GM23338 (cell line): ENCODE measurements at regions not wholly inside any gene's neighbourhood (a gene's known extent, or its start where the extent isn't known, plus 50 kb on each side); places are given as distances from the start of the nearest gene placed in this dataset.

Source experiments
- ATAC-seq: fragments of 200-7000 bp; cut with Tn5 transposase; 3 replicates; pipeline ENCODE4 v1.9.1; 2020
- DNase-seq: peaks from one replicate; pipeline ENCODE4 v3.0.0-alpha.2; 2015; ENCODE audit warnings: low spot score
- H2AFZ ChIP-seq: fragments of 200-600 bp; sonication (generic); 2 replicates; pipeline ENCODE4 v1.8.0; 2016; ENCODE audit warnings: antibody characterized with exemption, mild to moderate bottlenecking, moderate library complexity
- H3F3A ChIP-seq: fragments of 200-600 bp; sonication (generic); replicated peaks from 2 replicates; pipeline ENCODE4 v1.8.0; 2017; ENCODE audit warnings: antibody characterized with exemption, mixed run types, low read depth
- H3K27ac ChIP-seq: fragments of 200-600 bp; sonication (generic); 2 replicates; pipeline ENCODE4 v1.6.1; 2016; ENCODE audit warnings: low read depth
- H3K27me3 ChIP-seq: fragments of 200-600 bp; sonication (generic); 2 replicates; pipeline ENCODE4 v1.8.0; 2016; ENCODE audit warnings: mild to moderate bottlenecking, mixed run types, moderate library complexity; ENCODE audit not compliant: insufficient read depth
- H3K36me3 ChIP-seq: fragments of 200-600 bp; sonication (generic); 2 replicates; pipeline ENCODE4 v1.8.0; 2016; ENCODE audit warnings: mild to moderate bottlenecking; ENCODE audit not compliant: insufficient read depth
- H3K4me1 ChIP-seq: fragments of 200-600 bp; sonication (generic); 2 replicates; pipeline ENCODE4 v1.8.0; 2016; ENCODE audit warnings: mild to moderate bottlenecking, moderate library complexity; ENCODE audit not compliant: insufficient read depth
- H3K4me2 ChIP-seq: fragments of 200-600 bp; sonication (generic); 2 replicates; pipeline ENCODE4 v1.7.1; 2017; ENCODE audit warnings: mixed run types
- H3K4me3 ChIP-seq: fragments of 200-600 bp; sonication (generic); 2 replicates; pipeline ENCODE4 v1.6.1; 2016; ENCODE audit warnings: mixed run types
- H3K79me2 ChIP-seq: fragments of 200-600 bp; sonication (generic); replicated peaks from 2 replicates; pipeline ENCODE4 v1.8.0; 2017; ENCODE audit warnings: mild to moderate bottlenecking; ENCODE audit not compliant: insufficient read depth
- H3K9me2 ChIP-seq: fragments of 200-600 bp; sonication (generic); 2 replicates; pipeline ENCODE4 v1.8.0; 2017; ENCODE audit not compliant: insufficient read depth
- H4K20me1 ChIP-seq: fragments of 200-600 bp; sonication (generic); replicated peaks from 2 replicates; pipeline ENCODE4 v1.8.0; 2017; ENCODE audit warnings: mild to moderate bottlenecking; ENCODE audit not compliant: insufficient read depth
- H3K27ac Mint-ChIP-seq: 2 replicates; pipeline ENCODE4 v1.8.0; 2020; ENCODE audit warnings: inconsistent platforms, mild to moderate bottlenecking, moderate library complexity, mixed read lengths
- H3K27me3 Mint-ChIP-seq: 3 replicates; pipeline ENCODE4 v1.8.0; 2022; ENCODE audit warnings: low read depth, mild to moderate bottlenecking, moderate library complexity, mixed read lengths, inconsistent platforms; ENCODE audit not compliant: insufficient read depth, poor library complexity
- H3K36me3 Mint-ChIP-seq: 3 replicates; pipeline ENCODE4 v1.8.0; 2021; ENCODE audit warnings: low read depth, mild to moderate bottlenecking, inconsistent platforms, moderate library complexity, mixed read lengths
- H3K4me1 Mint-ChIP-seq: 3 replicates; pipeline ENCODE4 v1.8.0; 2020; ENCODE audit warnings: mild to moderate bottlenecking, inconsistent platforms, mixed read lengths
- H3K4me3 Mint-ChIP-seq: 3 replicates; pipeline ENCODE4 v1.8.0; 2021; ENCODE audit warnings: moderate library complexity, mild to moderate bottlenecking, inconsistent platforms, mixed read lengths
- H3K9me3 Mint-ChIP-seq: 3 replicates; pipeline ENCODE4 v1.8.0; 2020; ENCODE audit warnings: moderate library complexity, mild to moderate bottlenecking, inconsistent platforms, mixed read lengths
- CREB1 ChIP-seq: fragments of 250-450 bp; sonication (Bioruptor Pico); IDR thresholded peaks from 2 replicates; pipeline ENCODE4 v1.5.0; 2020; ENCODE audit warnings: low read depth, mild to moderate bottlenecking, moderate library complexity
- EZH2 ChIP-seq: fragments of 200-600 bp; sonication (generic); IDR thresholded peaks from one replicate; pipeline ENCODE4 v1.8.0; 2017; ENCODE audit warnings: antibody characterized with exemption, mild to moderate bottlenecking, low read depth; ENCODE audit not compliant: unreplicated experiment
- EZH2phosphoT487 ChIP-seq: fragments of 200-600 bp; sonication (generic); IDR thresholded peaks from one replicate; pipeline ENCODE4 v1.8.1; 2018; ENCODE audit warnings: antibody characterized with exemption; ENCODE audit not compliant: unreplicated experiment
- JUNB ChIP-seq: IDR thresholded peaks from one replicate; pipeline ENCODE4 v1.6.1; 2016; ENCODE audit warnings: antibody characterized with exemption; ENCODE audit not compliant: unreplicated experiment
- NANOG ChIP-seq: IDR thresholded peaks from 2 replicates; pipeline ENCODE4 v1.6.1; 2016; ENCODE audit warnings: antibody characterized with exemption, borderline replicate concordance
- POLR2AphosphoS5 ChIP-seq: IDR thresholded peaks from 2 replicates; pipeline ENCODE4 v1.6.1; 2016; ENCODE audit warnings: antibody characterized with exemption, low read depth
- STAT1 ChIP-seq: IDR thresholded peaks from one replicate; pipeline ENCODE4 v1.6.1; 2016; ENCODE audit warnings: antibody characterized with exemption; ENCODE audit not compliant: unreplicated experiment
- ZNF114 ChIP-seq: fragments of 250-450 bp; sonication (Bioruptor Pico); IDR thresholded peaks from 2 replicates; pipeline ENCODE4 v1.5.0; 2020; ENCODE audit warnings: mild to moderate bottlenecking, moderate library complexity
- ZNF331 ChIP-seq: fragments of 250-450 bp; sonication (Bioruptor Pico); IDR thresholded peaks from 2 replicates; pipeline ENCODE4 v1.5.0; 2020; ENCODE audit warnings: low read depth, mild to moderate bottlenecking, moderate library complexity
- TF ChIP-seq, protein P1 (sequence below): fragments of 250-450 bp; sonication (Bioruptor Pico); IDR thresholded peaks from 2 replicates; pipeline ENCODE4 v1.5.0; 2020; ENCODE audit warnings: mild to moderate bottlenecking, moderate library complexity
- TF ChIP-seq, protein P2 (sequence below), 2 experiments: fragments of 200-600 bp in 1 of 2; sonication (generic) in 1 of 2; conservative IDR thresholded peaks; 2 replicates each; pipeline versions ENCODE4 v1.5.1 to v1.6.1; 2016 to 2017; ENCODE audit warnings: antibody characterized with exemption in 2 of 2, low read depth in 2 of 2, mild to moderate bottlenecking in 2 of 2, moderate library complexity in 1 of 2
- TF ChIP-seq, protein P3 (sequence below): IDR thresholded peaks from 2 replicates; pipeline ENCODE4 v1.6.1; 2016; ENCODE audit warnings: antibody characterized with exemption
- TF ChIP-seq, protein P4 (sequence below): IDR thresholded peaks from one replicate; pipeline ENCODE4 v1.6.1; 2018; ENCODE audit warnings: antibody characterized with exemption; ENCODE audit not compliant: unreplicated experiment

DNA sequence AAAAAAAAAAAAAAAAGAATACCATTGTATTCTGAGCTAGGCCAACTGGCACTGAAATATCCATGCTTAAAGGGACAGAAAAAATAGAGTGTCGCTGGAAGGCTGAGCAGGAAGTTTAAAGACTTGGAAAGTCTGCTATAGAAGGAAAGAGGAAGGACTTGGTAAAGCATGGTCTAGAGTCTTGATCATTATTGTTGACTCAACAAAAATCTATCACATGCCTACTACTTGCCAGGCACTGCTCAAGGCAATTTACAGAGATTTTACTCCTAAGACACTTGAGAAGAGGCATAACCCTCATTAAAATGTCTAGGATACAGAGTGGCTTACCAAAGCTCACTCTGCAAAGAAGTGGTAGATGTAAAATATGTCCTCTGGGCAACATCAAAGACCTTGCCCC lies 324.0 kb upstream of the DAB1 start:
- Histone ChIP-seq H2AFZ (no peak overlapping the region), H4K20me1 (no peaks in the 10 kb centered on the region)
- peaks cover 21% of the 10 kb centered on the region for H3K4me1 Mint-ChIP-seq

More for the DNA sequence above, 324.0 kb upstream of the DAB1 start:
- Mint-ChIP-seq H3K9me3 (no peaks in the 10 kb centered on the region), H3K4me3 (no peak overlapping the region), H3K27me3 (no peaks in the 10 kb centered on the region), H3K27ac (no peak overlapping the region), H3K36me3 (no peaks in the 10 kb centered on the region)
- Histone ChIP-seq H3K27me3 (no peaks in the 10 kb centered on the region), H3K36me3 (no peaks in the 10 kb centered on the region), H3K4me2 (no peak overlapping the region), H3K9me2 (no peaks in the 10 kb centered on the region), H3K79me2 (no peaks in the 10 kb centered on the region), H3K4me3 (no peak overlapping the region), H3F3A (no peaks in the 10 kb centered on the region), H3K27ac (no peak overlapping the region), H3K4me1 (peaks cover 9% of the 10 kb centered on the region; the same call in 1 of the 2 replicates)
- DNase-seq (no peak), ATAC-seq (no peak)
- no peak for TF ChIP-seq NANOG
- TF ChIP-seq STAT1: no peak
- TF ChIP-seq EZH2phosphoT487: no peak
- no peak for TF ChIP-seq EZH2
- TF ChIP-seq, protein P1, sequence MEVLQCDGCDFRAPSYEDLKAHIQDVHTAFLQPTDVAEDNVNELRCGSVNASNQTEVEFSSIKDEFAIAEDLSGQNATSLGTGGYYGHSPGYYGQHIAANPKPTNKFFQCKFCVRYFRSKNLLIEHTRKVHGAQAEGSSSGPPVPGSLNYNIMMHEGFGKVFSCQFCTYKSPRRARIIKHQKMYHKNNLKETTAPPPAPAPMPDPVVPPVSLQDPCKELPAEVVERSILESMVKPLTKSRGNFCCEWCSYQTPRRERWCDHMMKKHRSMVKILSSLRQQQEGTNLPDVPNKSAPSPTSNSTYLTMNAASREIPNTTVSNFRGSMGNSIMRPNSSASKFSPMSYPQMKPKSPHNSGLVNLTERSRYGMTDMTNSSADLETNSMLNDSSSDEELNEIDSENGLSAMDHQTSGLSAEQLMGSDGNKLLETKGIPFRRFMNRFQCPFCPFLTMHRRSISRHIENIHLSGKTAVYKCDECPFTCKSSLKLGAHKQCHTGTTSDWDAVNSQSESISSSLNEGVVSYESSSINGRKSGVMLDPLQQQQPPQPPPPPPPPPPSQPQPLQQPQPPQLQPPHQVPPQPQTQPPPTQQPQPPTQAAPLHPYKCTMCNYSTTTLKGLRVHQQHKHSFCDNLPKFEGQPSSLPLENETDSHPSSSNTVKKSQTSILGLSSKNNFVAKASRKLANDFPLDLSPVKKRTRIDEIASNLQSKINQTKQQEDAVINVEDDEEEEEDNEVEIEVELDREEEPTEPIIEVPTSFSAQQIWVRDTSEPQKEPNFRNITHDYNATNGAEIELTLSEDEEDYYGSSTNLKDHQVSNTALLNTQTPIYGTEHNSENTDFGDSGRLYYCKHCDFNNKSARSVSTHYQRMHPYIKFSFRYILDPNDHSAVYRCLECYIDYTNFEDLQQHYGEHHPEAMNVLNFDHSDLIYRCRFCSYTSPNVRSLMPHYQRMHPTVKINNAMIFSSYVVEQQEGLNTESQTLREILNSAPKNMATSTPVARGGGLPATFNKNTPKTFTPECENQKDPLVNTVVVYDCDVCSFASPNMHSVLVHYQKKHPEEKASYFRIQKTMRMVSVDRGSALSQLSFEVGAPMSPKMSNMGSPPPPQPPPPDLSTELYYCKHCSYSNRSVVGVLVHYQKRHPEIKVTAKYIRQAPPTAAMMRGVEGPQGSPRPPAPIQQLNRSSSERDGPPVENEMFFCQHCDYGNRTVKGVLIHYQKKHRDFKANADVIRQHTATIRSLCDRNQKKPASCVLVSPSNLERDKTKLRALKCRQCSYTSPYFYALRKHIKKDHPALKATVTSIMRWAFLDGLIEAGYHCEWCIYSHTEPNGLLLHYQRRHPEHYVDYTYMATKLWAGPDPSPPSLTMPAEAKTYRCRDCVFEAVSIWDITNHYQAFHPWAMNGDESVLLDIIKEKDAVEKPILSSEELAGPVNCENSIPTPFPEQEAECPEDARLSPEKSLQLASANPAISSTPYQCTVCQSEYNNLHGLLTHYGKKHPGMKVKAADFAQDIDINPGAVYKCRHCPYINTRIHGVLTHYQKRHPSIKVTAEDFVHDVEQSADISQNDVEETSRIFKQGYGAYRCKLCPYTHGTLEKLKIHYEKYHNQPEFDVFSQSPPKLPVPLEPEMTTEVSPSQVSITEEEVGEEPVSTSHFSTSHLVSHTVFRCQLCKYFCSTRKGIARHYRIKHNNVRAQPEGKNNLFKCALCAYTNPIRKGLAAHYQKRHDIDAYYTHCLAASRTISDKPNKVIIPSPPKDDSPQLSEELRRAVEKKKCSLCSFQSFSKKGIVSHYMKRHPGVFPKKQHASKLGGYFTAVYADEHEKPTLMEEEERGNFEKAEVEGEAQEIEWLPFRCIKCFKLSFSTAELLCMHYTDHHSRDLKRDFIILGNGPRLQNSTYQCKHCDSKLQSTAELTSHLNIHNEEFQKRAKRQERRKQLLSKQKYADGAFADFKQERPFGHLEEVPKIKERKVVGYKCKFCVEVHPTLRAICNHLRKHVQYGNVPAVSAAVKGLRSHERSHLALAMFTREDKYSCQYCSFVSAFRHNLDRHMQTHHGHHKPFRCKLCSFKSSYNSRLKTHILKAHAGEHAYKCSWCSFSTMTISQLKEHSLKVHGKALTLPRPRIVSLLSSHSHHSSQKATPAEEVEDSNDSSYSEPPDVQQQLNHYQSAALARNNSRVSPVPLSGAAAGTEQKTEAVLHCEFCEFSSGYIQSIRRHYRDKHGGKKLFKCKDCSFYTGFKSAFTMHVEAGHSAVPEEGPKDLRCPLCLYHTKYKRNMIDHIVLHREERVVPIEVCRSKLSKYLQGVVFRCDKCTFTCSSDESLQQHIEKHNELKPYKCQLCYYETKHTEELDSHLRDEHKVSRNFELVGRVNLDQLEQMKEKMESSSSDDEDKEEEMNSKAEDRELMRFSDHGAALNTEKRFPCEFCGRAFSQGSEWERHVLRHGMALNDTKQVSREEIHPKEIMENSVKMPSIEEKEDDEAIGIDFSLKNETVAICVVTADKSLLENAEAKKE: no peak
- TF ChIP-seq, protein P2, sequence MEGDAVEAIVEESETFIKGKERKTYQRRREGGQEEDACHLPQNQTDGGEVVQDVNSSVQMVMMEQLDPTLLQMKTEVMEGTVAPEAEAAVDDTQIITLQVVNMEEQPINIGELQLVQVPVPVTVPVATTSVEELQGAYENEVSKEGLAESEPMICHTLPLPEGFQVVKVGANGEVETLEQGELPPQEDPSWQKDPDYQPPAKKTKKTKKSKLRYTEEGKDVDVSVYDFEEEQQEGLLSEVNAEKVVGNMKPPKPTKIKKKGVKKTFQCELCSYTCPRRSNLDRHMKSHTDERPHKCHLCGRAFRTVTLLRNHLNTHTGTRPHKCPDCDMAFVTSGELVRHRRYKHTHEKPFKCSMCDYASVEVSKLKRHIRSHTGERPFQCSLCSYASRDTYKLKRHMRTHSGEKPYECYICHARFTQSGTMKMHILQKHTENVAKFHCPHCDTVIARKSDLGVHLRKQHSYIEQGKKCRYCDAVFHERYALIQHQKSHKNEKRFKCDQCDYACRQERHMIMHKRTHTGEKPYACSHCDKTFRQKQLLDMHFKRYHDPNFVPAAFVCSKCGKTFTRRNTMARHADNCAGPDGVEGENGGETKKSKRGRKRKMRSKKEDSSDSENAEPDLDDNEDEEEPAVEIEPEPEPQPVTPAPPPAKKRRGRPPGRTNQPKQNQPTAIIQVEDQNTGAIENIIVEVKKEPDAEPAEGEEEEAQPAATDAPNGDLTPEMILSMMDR (conservative IDR thresholded peaks at IDR 0.05; ENCODE audit: low read depth in 2 of 2): no peak
- no peak for TF ChIP-seq ZNF114 (CRISPR knock-in tag)
- TF ChIP-seq, protein P3, sequence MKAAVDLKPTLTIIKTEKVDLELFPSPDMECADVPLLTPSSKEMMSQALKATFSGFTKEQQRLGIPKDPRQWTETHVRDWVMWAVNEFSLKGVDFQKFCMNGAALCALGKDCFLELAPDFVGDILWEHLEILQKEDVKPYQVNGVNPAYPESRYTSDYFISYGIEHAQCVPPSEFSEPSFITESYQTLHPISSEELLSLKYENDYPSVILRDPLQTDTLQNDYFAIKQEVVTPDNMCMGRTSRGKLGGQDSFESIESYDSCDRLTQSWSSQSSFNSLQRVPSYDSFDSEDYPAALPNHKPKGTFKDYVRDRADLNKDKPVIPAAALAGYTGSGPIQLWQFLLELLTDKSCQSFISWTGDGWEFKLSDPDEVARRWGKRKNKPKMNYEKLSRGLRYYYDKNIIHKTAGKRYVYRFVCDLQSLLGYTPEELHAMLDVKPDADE: no peak
- TF ChIP-seq ZNF331 (CRISPR knock-in tag): no peak
- TF ChIP-seq JUNB: no peak
- TF ChIP-seq POLR2AphosphoS5: no peak
- TF ChIP-seq, protein P4, sequence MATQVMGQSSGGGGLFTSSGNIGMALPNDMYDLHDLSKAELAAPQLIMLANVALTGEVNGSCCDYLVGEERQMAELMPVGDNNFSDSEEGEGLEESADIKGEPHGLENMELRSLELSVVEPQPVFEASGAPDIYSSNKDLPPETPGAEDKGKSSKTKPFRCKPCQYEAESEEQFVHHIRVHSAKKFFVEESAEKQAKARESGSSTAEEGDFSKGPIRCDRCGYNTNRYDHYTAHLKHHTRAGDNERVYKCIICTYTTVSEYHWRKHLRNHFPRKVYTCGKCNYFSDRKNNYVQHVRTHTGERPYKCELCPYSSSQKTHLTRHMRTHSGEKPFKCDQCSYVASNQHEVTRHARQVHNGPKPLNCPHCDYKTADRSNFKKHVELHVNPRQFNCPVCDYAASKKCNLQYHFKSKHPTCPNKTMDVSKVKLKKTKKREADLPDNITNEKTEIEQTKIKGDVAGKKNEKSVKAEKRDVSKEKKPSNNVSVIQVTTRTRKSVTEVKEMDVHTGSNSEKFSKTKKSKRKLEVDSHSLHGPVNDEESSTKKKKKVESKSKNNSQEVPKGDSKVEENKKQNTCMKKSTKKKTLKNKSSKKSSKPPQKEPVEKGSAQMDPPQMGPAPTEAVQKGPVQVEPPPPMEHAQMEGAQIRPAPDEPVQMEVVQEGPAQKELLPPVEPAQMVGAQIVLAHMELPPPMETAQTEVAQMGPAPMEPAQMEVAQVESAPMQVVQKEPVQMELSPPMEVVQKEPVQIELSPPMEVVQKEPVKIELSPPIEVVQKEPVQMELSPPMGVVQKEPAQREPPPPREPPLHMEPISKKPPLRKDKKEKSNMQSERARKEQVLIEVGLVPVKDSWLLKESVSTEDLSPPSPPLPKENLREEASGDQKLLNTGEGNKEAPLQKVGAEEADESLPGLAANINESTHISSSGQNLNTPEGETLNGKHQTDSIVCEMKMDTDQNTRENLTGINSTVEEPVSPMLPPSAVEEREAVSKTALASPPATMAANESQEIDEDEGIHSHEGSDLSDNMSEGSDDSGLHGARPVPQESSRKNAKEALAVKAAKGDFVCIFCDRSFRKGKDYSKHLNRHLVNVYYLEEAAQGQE: no peak
- no peak for TF ChIP-seq CREB1
